WTC11 (cell line): ENCODE measurements at regions not wholly inside any gene's neighbourhood (a gene's known extent, or its start where the extent isn't known, plus 50 kb on each side); places are given as distances from the start of the nearest gene placed in this dataset.

ENCODE experiments used
- JUN ChIP-seq: sonication (generic); formaldehyde crosslinking; IDR thresholded peaks from 2 replicates; pipeline ENCODE4 v1.8.0; 2023; ENCODE audit warnings: mild to moderate bottlenecking, missing genetic modification reagents
- NFYB ChIP-seq: sonication (generic); formaldehyde crosslinking; conservative IDR thresholded peaks from 2 replicates; pipeline ENCODE4 v1.8.0; 2022; ENCODE audit warnings: low read depth, missing genetic modification reagents
- NR3C1 ChIP-seq: sonication (generic); formaldehyde crosslinking; conservative IDR thresholded peaks from 2 replicates; pipeline ENCODE4 v1.8.1; 2023; ENCODE audit warnings: low read depth, mild to moderate bottlenecking, missing genetic modification reagents
- ZNF281 ChIP-seq: sonication (generic); formaldehyde crosslinking; IDR thresholded peaks from 2 replicates; pipeline ENCODE4 v1.8.0; 2023; ENCODE audit warnings: mild to moderate bottlenecking, missing genetic modification reagents
- ZNF671 ChIP-seq: fragments of 250-450 bp; sonication (Bioruptor Pico); IDR thresholded peaks from 2 replicates; pipeline ENCODE4 v1.8.0; 2021; ENCODE audit warnings: mild to moderate bottlenecking
- TF ChIP-seq, protein P1 (sequence below): fragments of 200-600 bp; IDR thresholded peaks from 2 replicates; pipeline ENCODE4 v1.8.0; 2022; ENCODE audit warnings: antibody characterized with exemption
- TF ChIP-seq, protein P2 (sequence below): sonication (generic); formaldehyde crosslinking; IDR thresholded peaks from 2 replicates; pipeline ENCODE4 v1.8.0; 2022; ENCODE audit warnings: mild to moderate bottlenecking, missing genetic modification reagents

- TF ChIP-seq, protein P1, sequence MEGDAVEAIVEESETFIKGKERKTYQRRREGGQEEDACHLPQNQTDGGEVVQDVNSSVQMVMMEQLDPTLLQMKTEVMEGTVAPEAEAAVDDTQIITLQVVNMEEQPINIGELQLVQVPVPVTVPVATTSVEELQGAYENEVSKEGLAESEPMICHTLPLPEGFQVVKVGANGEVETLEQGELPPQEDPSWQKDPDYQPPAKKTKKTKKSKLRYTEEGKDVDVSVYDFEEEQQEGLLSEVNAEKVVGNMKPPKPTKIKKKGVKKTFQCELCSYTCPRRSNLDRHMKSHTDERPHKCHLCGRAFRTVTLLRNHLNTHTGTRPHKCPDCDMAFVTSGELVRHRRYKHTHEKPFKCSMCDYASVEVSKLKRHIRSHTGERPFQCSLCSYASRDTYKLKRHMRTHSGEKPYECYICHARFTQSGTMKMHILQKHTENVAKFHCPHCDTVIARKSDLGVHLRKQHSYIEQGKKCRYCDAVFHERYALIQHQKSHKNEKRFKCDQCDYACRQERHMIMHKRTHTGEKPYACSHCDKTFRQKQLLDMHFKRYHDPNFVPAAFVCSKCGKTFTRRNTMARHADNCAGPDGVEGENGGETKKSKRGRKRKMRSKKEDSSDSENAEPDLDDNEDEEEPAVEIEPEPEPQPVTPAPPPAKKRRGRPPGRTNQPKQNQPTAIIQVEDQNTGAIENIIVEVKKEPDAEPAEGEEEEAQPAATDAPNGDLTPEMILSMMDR, result no peak
- no peak for TF ChIP-seq ZNF281 (CRISPR knock-in tag)
- no peak for TF ChIP-seq NFYB (CRISPR knock-in tag)
- TF ChIP-seq NR3C1 (CRISPR knock-in tag), result no peak
- no peak for TF ChIP-seq JUN (CRISPR knock-in tag)
- TF ChIP-seq ZNF671 (CRISPR knock-in tag), result no peak
- TF ChIP-seq, protein P2, sequence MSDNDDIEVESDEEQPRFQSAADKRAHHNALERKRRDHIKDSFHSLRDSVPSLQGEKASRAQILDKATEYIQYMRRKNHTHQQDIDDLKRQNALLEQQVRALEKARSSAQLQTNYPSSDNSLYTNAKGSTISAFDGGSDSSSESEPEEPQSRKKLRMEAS (CRISPR knock-in tag), result no peak
Measured at GRCh38 chr1:104874044-104874443, 1124.3 kb downstream of the AMY1C start.
